GM23338 (cell line): ENCODE measurements at regions not wholly inside any gene's neighbourhood (a gene's known extent, or its start where the extent isn't known, plus 50 kb on each side); places are given as distances from the start of the nearest gene placed in this dataset.

Experiments
- ATAC-seq: fragments of 200-7000 bp; cut with Tn5 transposase; 3 replicates; pipeline ENCODE4 v1.9.1; 2020
- DNase-seq: peaks from one replicate; pipeline ENCODE4 v3.0.0-alpha.2; 2015; ENCODE audit warnings: low spot score
- H2AFZ ChIP-seq: fragments of 200-600 bp; sonication (generic); 2 replicates; pipeline ENCODE4 v1.8.0; 2016; ENCODE audit warnings: antibody characterized with exemption, mild to moderate bottlenecking, moderate library complexity
- H3F3A ChIP-seq: fragments of 200-600 bp; sonication (generic); replicated peaks from 2 replicates; pipeline ENCODE4 v1.8.0; 2017; ENCODE audit warnings: antibody characterized with exemption, mixed run types, low read depth
- H3K27ac ChIP-seq: fragments of 200-600 bp; sonication (generic); 2 replicates; pipeline ENCODE4 v1.6.1; 2016; ENCODE audit warnings: low read depth
- H3K27me3 ChIP-seq: fragments of 200-600 bp; sonication (generic); 2 replicates; pipeline ENCODE4 v1.8.0; 2016; ENCODE audit warnings: mild to moderate bottlenecking, mixed run types, moderate library complexity; ENCODE audit not compliant: insufficient read depth
- H3K36me3 ChIP-seq: fragments of 200-600 bp; sonication (generic); 2 replicates; pipeline ENCODE4 v1.8.0; 2016; ENCODE audit warnings: mild to moderate bottlenecking; ENCODE audit not compliant: insufficient read depth
- H3K4me1 ChIP-seq: fragments of 200-600 bp; sonication (generic); 2 replicates; pipeline ENCODE4 v1.8.0; 2016; ENCODE audit warnings: mild to moderate bottlenecking, moderate library complexity; ENCODE audit not compliant: insufficient read depth
- H3K4me2 ChIP-seq: fragments of 200-600 bp; sonication (generic); 2 replicates; pipeline ENCODE4 v1.7.1; 2017; ENCODE audit warnings: mixed run types
- H3K4me3 ChIP-seq: fragments of 200-600 bp; sonication (generic); 2 replicates; pipeline ENCODE4 v1.6.1; 2016; ENCODE audit warnings: mixed run types
- H3K79me2 ChIP-seq: fragments of 200-600 bp; sonication (generic); replicated peaks from 2 replicates; pipeline ENCODE4 v1.8.0; 2017; ENCODE audit warnings: mild to moderate bottlenecking; ENCODE audit not compliant: insufficient read depth
- H3K9me2 ChIP-seq: fragments of 200-600 bp; sonication (generic); 2 replicates; pipeline ENCODE4 v1.8.0; 2017; ENCODE audit not compliant: insufficient read depth
- H4K20me1 ChIP-seq: fragments of 200-600 bp; sonication (generic); replicated peaks from 2 replicates; pipeline ENCODE4 v1.8.0; 2017; ENCODE audit warnings: mild to moderate bottlenecking; ENCODE audit not compliant: insufficient read depth
- H3K27ac Mint-ChIP-seq: 2 replicates; pipeline ENCODE4 v1.8.0; 2020; ENCODE audit warnings: inconsistent platforms, mild to moderate bottlenecking, moderate library complexity, mixed read lengths
- H3K27me3 Mint-ChIP-seq: 3 replicates; pipeline ENCODE4 v1.8.0; 2022; ENCODE audit warnings: low read depth, mild to moderate bottlenecking, moderate library complexity, mixed read lengths, inconsistent platforms; ENCODE audit not compliant: insufficient read depth, poor library complexity
- H3K36me3 Mint-ChIP-seq: 3 replicates; pipeline ENCODE4 v1.8.0; 2021; ENCODE audit warnings: low read depth, mild to moderate bottlenecking, inconsistent platforms, moderate library complexity, mixed read lengths
- H3K4me1 Mint-ChIP-seq: 3 replicates; pipeline ENCODE4 v1.8.0; 2020; ENCODE audit warnings: mild to moderate bottlenecking, inconsistent platforms, mixed read lengths
- H3K4me3 Mint-ChIP-seq: 3 replicates; pipeline ENCODE4 v1.8.0; 2021; ENCODE audit warnings: moderate library complexity, mild to moderate bottlenecking, inconsistent platforms, mixed read lengths
- H3K9me3 Mint-ChIP-seq: 3 replicates; pipeline ENCODE4 v1.8.0; 2020; ENCODE audit warnings: moderate library complexity, mild to moderate bottlenecking, inconsistent platforms, mixed read lengths
- CREB1 ChIP-seq: fragments of 250-450 bp; sonication (Bioruptor Pico); IDR thresholded peaks from 2 replicates; pipeline ENCODE4 v1.5.0; 2020; ENCODE audit warnings: low read depth, mild to moderate bottlenecking, moderate library complexity
- CTCF ChIP-seq, 2 experiments: fragments of 200-600 bp in 1 of 2; sonication (generic) in 1 of 2; conservative IDR thresholded peaks; 2 replicates each; pipeline versions ENCODE4 v1.5.1 to v1.6.1; 2016 to 2017; ENCODE audit warnings: antibody characterized with exemption in 2 of 2, low read depth in 2 of 2, mild to moderate bottlenecking in 2 of 2, moderate library complexity in 1 of 2
- ETS1 ChIP-seq: IDR thresholded peaks from 2 replicates; pipeline ENCODE4 v1.6.1; 2016; ENCODE audit warnings: antibody characterized with exemption
- EZH2 ChIP-seq: fragments of 200-600 bp; sonication (generic); IDR thresholded peaks from one replicate; pipeline ENCODE4 v1.8.0; 2017; ENCODE audit warnings: antibody characterized with exemption, mild to moderate bottlenecking, low read depth; ENCODE audit not compliant: unreplicated experiment
- EZH2phosphoT487 ChIP-seq: fragments of 200-600 bp; sonication (generic); IDR thresholded peaks from one replicate; pipeline ENCODE4 v1.8.1; 2018; ENCODE audit warnings: antibody characterized with exemption; ENCODE audit not compliant: unreplicated experiment
- JUNB ChIP-seq: IDR thresholded peaks from one replicate; pipeline ENCODE4 v1.6.1; 2016; ENCODE audit warnings: antibody characterized with exemption; ENCODE audit not compliant: unreplicated experiment
- NANOG ChIP-seq: IDR thresholded peaks from 2 replicates; pipeline ENCODE4 v1.6.1; 2016; ENCODE audit warnings: antibody characterized with exemption, borderline replicate concordance
- POLR2AphosphoS5 ChIP-seq: IDR thresholded peaks from 2 replicates; pipeline ENCODE4 v1.6.1; 2016; ENCODE audit warnings: antibody characterized with exemption, low read depth
- REST ChIP-seq: IDR thresholded peaks from one replicate; pipeline ENCODE4 v1.6.1; 2018; ENCODE audit warnings: antibody characterized with exemption; ENCODE audit not compliant: unreplicated experiment
- STAT1 ChIP-seq: IDR thresholded peaks from one replicate; pipeline ENCODE4 v1.6.1; 2016; ENCODE audit warnings: antibody characterized with exemption; ENCODE audit not compliant: unreplicated experiment
- ZNF114 ChIP-seq: fragments of 250-450 bp; sonication (Bioruptor Pico); IDR thresholded peaks from 2 replicates; pipeline ENCODE4 v1.5.0; 2020; ENCODE audit warnings: mild to moderate bottlenecking, moderate library complexity
- ZNF331 ChIP-seq: fragments of 250-450 bp; sonication (Bioruptor Pico); IDR thresholded peaks from 2 replicates; pipeline ENCODE4 v1.5.0; 2020; ENCODE audit warnings: low read depth, mild to moderate bottlenecking, moderate library complexity
- ZNF462 ChIP-seq: fragments of 250-450 bp; sonication (Bioruptor Pico); IDR thresholded peaks from 2 replicates; pipeline ENCODE4 v1.5.0; 2020; ENCODE audit warnings: mild to moderate bottlenecking, moderate library complexity

GRCh38 chrX:16487620-16488385 is 162.2 kb upstream of the S100G start:
- no peak for DNase-seq
- Mint-ChIP-seq H3K27me3 (peaks cover 1% of the 10 kb centered on the region), H3K36me3 (no peaks in the 10 kb centered on the region; the same call in 2 of the 3 replicates), H3K4me3 (no peak overlapping the region), H3K27ac (no peak overlapping the region), H3K4me1 (peaks cover 13% of the 10 kb centered on the region), H3K9me3 (peaks cover 3% of the 10 kb centered on the region)
- no peaks in the 10 kb centered on the region for H3F3A ChIP-seq
- no peak overlapping the region for H3K4me3 ChIP-seq
- H3K4me2 ChIP-seq: no peak overlapping the region
- H4K20me1 ChIP-seq: no peaks in the 10 kb centered on the region
- peaks cover 14% of the 10 kb centered on the region for H3K4me1 ChIP-seq
- H3K36me3 ChIP-seq: no peaks in the 10 kb centered on the region
- H3K79me2 ChIP-seq: no peaks in the 10 kb centered on the region
- no peak overlapping the region for H2AFZ ChIP-seq
- no peaks in the 10 kb centered on the region for H3K27me3 ChIP-seq
- peaks cover 3% of the 10 kb centered on the region; the same call in 1 of the 2 replicates for H3K9me2 ChIP-seq
- TF ChIP-seq EZH2phosphoT487: no peak
- no peak for TF ChIP-seq CTCF (conservative IDR thresholded peaks at IDR 0.05; ENCODE audit: low read depth in 2 of 2)
- no peak for TF ChIP-seq ETS1
- TF ChIP-seq JUNB: no peak
- no peak for TF ChIP-seq ZNF114 (CRISPR knock-in tag)
- TF ChIP-seq STAT1: no peak
- no peak for TF ChIP-seq CREB1
- TF ChIP-seq NANOG: no peak
- TF ChIP-seq POLR2AphosphoS5: no peak
- TF ChIP-seq REST: no peak
- no peak for TF ChIP-seq ZNF462 (CRISPR knock-in tag)
- no peak for TF ChIP-seq EZH2
- TF ChIP-seq ZNF331 (CRISPR knock-in tag): no peak
- no peak overlapping the region for H3K27ac ChIP-seq
- ATAC-seq: no peak
